NCI-H2196 (cell line): ENCODE measurements at regions not wholly inside any gene's neighbourhood (a gene's known extent, or its start where the extent isn't known, plus 50 kb on each side); places are given as distances from the start of the nearest gene placed in this dataset.

Experiments used
- DNase-seq: peaks from one replicate; lab custom pipeline; 2025; ENCODE audit not compliant: unreplicated experiment; lab: John Stamatoyannopoulos, UW

GRCh38 chr19:31595521-31595920, 246.3 kb upstream of the TSHZ3 start:
- no peak for DNase-seq

- DNase-seq = no peak
Observed at GRCh38 chr19:31596751-31597150, 247.5 kb upstream of the TSHZ3 start.

- DNase-seq = no peak
Observed at GRCh38 chr19:31597616-31598015, 248.4 kb upstream of the TSHZ3 start.

- DNase-seq = no peak
Observed at GRCh38 chr19:31598730-31599238, 249.5 kb upstream of the TSHZ3 start.

- DNase-seq = no peak
Observed at GRCh38 chr19:31600731-31601295, 251.6 kb upstream of the TSHZ3 start.

GRCh38 chr19:31601855-31602254, 252.6 kb upstream of the TSHZ3 start:
- no peak for DNase-seq

GRCh38 chr19:31602548-31602947, 253.3 kb upstream of the TSHZ3 start:
- DNase-seq = no peak

GRCh38 chr19:31604493-31605040, 255.3 kb upstream of the TSHZ3 start:
- DNase-seq = no peak

GRCh38 chr19:31610018-31610417, 260.8 kb upstream of the TSHZ3 start:
- DNase-seq = no peak

GRCh38 chr19:31611046-31611877, 262.0 kb upstream of the TSHZ3 start:
- no peak for DNase-seq

- DNase-seq = no peak
Observed at GRCh38 chr19:31612873-31613272, 263.6 kb upstream of the TSHZ3 start.

- DNase-seq = no peak
Observed at GRCh38 chr19:31613683-31614219, 264.5 kb upstream of the TSHZ3 start.

- no peak for DNase-seq
Observed at GRCh38 chr19:31616031-31616430, 266.8 kb upstream of the TSHZ3 start.

- DNase-seq = no peak
Observed at GRCh38 chr19:31617010-31617585, 267.9 kb upstream of the TSHZ3 start.

GRCh38 chr19:31625056-31625455, 275.8 kb upstream of the TSHZ3 start:
- no peak for DNase-seq

- no peak for DNase-seq
Observed at GRCh38 chr19:31625575-31625974, 276.3 kb upstream of the TSHZ3 start.

GRCh38 chr19:31626941-31627340, 277.7 kb upstream of the TSHZ3 start:
- DNase-seq = no peak

- DNase-seq = no peak
Observed at GRCh38 chr19:31627620-31628365, 278.6 kb upstream of the TSHZ3 start.

- DNase-seq = no peak
Observed at GRCh38 chr19:31629579-31630363, 280.5 kb upstream of the TSHZ3 start.

- no peak for DNase-seq
Observed at GRCh38 chr19:31633014-31633413, 283.8 kb upstream of the TSHZ3 start.
